ENCODE measurements at regions not wholly inside any gene's neighbourhood (a gene's known extent, or its start where the extent isn't known, plus 50 kb on each side); places are given as distances from the start of the nearest gene placed in this dataset.
A peak's percentile ranks its signal among the peaks of the same experiment; 100 is the strongest.

DNA sequence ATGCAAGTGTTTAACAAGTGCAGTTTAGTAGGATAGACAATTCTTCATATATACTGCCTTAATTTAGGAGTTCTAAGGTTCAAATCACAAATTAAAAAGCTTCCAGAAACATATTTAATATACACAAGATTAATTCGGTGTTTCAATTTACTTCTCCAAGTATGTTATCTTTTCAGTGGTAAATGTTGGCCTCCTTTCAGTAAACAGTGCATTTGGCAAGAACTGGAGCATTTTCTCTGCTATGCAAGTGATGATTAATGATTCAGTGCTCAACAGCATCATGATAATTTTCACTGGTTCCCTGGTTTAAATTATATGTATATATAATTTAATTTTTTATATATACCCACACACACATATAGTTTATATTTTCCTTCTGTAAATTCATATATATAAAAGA, 541.7 kb downstream of the EFNA5 start:
- DNase-seq: no peak

DNA sequence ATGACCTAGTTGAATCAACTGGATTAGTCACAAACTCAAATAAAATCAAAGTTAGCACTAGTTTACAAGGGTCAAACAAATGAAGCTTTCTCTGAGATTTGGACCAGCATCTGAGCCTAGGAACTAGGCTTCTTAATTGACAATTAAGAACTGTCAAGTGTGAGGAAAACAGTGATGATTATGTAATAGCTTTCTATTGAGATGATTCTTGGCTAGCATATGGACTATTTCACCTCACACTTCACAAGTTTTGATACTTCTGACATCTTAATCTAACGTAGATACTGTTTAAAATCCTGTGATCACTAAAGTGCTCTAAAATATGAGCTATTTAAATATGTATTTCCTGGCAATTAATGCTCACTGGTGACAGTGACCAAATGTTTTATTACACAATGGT, 542.9 kb downstream of the EFNA5 start:
- DNase-seq: no peak

DNA sequence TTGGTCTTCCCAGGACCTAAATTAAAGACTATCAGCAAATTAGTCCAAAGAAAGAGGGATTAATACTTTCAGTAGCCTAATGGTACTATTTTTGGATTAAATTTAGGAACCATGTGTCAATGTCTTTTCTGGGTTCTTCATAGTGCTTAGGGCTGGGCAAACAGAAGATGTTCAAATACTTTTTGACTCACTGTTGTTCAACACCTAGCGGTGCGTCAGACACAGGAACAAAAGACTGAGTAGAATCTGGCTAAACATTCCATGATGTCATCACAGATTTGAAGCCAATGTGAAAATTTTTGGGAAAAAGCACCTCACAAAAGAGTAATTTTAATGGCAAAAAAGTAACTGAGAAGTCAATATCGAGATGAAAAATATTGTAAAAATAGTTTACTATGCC, 544.4 kb downstream of the EFNA5 start:
- peak; percentile 8 for DNase-seq

DNA sequence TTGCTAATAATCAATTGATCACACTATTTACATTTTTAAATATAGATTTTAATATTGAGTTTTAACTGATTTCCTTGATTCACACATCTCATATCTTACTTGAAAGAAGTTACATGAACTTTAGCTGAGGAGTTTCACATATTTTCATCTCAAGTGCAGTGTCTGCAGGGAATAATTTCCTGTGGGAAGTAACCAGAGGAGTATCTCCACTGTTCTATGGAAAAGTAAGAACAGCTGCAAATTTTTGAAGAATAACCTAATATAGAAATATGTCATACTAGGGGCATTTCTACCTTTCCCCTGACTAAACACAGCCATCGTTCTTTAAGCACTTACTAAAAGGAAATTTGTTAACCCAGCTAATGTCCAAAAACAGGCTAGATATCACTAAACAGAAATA, 546.4 kb downstream of the EFNA5 start:
- DNase-seq: no peak

DNA sequence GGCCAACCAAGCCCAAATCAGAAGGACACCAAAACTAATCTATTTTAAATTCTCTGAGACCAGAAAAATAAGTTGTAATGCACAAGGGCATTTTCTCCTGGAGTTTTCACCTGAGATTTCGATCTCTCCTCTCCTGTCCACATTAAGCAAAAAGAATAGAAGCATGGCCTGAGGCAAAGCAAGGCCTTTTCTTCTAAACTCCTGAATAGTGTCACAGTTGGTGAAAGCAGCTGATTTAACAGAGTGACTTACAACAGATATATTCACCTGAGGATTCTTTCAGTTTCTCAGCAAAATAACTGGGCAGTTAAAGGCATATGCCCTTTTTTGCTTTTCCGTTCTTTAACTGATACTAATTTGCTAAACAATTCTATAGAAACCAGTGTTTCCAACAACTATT, 547.7 kb downstream of the EFNA5 start:
- DNase-seq: no peak

DNA sequence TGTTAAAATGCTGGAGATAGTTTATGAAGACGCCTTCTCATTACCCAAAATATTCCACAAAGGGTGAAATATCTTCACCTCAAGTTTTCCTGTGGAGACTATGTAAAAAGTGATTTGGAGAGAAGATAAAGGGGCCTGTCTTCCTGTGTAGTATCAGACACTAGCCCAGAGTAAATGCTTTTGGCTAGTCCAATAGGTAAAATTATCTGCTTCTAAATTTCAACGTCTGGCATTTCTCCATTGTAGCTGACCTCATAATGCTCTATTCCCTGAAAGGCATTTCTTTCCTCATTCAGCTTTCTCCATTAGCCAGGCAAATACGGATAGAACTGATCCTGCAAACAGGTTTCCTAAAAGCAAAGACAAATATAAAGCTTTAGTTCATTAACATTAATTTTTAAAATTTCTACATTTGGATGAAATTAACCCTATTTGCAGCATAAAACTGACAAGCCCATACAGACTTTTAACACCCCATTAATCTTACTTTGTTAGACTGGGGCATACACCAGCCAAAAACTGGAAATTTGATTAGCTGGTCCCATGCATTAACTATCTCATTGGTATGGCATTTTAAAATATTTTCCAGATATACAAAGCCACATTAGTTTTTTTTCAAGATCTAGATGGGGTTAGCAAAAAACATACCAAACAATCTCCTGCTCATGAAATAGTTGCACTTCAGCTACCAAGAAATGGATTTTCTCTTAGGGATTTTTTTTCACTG, 548.8 kb downstream of the EFNA5 start:
- DNase-seq: no peak

DNA sequence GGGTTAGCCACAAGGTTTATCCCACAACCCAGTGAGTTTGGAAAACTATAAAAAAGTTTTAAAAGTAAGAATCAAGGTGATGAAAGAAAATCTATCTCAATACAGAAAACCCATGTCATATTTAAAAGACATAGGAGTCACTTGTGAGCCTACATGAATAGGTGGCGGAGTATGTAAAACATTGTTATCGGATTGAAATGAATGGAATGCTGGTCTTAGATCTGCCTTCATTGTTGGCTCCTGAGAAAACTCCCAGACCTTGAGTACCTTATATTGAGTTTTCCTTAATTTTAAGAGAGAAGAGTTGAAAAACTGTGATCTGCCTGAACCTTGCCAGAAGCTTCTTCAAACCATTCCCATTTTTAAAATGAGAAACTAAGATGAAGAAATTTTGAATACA, 551.1 kb downstream of the EFNA5 start:
- DNase-seq: no peak

DNA sequence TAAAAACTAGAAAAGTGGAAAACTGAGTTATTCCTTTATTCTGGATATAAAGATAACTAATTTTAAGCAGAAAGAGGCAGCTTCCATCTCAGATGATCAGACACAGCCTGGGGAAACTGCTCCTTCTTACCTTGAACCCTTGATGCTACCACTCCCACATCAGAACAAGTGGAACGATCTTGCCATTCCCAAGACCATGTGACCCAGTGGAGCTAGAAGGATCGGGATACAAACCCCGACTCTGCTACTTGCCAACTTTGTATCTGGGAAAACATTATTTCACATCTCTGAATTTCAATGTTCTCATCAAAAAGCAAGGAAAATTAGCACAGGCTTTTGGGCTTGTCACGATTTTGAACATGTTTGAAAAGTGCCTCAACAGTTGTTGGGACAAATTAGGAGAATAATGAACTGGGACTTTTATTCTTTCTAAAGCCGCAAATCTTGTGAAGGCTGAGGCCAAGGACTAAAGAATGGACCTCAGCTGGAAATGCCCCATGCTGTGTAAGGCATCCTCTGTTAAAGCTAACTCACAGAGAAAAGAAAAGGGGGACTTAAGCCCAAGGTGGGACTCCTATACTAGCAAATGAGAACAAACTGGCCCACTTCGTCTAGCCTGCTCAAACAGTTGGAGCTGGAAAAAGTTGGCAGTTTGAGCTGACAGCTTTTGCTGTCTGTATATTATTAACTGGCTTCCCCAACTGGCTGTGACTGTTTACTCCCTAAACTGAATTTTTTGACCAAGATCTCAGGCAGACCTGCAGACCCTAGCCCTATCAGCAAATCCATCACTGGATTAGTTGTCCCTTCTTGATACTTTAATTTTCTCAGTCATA, 552.3 kb downstream of the EFNA5 start:
- no peak for DNase-seq

DNA sequence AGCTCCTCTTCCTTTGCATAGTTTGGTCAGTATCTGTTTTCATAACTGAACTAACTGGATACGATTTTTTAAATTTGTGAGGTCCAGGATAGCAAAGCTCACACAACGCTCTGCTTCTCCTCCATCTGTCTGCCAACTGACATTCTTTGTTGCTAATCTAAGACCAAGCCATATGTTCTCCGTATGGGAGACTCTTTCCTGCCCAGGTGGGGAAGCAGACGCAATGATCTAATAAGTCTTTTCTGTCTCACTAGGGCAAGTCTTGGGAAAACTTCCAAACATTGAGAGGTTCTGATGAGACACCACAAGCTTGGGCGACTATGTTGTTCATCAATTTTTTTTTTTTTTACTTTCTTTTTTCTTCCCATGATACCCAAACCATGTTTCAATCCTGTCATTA, 558.5 kb downstream of the EFNA5 start:
- DNase-seq: no peak

DNA sequence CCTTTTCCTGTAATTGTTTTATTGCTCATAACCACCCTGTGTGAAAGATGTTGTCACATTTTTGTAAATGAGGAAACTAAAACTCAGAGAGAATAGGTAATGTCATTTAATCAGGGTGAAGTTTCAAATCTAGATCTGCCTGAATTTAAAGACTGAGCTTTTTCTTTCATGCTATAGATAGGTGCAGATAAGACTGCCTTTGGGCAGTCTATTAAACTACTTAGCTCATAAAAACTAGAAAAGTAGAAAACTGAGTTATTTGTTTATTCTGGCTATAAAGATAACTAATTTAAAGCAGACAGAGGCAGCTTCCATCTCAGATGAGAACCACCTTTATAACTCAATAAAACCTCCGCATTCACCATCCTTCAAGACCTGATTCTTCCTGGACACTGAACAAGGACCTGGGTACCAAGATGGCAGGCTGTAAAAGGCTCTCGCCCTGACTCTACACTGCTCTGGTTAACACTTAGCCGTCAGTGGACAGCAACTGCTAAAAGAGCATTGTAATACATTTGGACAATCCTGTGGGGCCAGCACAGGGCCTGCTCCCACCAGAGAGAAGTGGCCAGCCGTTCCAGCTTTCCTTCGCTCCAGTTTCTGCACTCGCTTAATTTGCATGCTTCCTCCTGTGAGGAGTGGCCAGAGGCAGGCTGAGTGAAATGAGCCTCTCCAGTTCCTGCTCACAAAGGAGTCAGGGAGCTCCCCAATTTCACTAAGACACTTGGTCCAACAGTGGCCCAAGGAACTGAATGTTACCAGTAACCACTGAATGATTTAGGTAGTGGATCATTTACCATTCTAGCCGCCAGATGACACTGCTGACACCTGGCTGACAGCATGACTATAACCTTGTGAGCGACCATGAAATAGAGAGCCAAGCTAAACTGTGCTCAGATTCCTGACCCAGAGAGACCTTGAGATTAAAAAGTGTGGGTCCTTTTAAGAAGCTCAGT, 566.4 kb downstream of the EFNA5 start:
- DNase-seq: peak; percentile 58

DNA sequence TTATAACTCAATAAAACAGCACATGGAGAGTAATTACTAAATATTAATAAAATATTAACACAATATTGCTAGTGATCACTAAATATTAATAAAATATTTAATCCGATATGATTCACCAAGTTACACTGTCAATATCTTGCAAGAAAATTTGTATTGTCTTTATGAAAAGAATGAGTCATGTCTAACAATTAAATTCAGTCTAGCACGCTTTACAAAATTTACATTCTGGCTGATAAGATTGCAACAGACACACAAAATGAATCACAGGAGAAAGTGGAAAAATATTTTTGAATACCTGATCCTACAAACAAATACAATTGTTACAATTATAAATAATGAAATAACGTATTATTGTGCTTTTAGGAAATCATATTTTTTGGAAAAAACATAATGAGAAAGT, 567.2 kb downstream of the EFNA5 start:
- no peak for DNase-seq

DNA sequence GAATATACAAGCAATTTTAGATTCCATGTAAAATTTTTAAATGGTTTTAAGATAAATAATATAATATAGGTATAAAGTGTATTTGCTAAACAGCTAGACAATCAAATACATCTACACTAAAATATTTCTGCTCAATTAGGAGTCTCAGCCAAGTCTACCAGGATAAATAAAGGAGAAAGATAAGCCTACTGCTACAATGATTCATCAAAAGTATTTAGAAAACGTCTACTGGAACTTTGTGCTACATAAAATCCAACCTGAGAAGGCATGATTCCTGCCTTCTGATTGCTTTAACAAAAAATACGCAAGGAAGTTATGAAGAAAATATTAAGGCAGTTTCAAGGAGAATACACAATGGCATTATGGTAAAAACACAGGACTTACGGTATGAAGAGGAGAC, 570.6 kb downstream of the EFNA5 start:
- no peak for DNase-seq

DNA sequence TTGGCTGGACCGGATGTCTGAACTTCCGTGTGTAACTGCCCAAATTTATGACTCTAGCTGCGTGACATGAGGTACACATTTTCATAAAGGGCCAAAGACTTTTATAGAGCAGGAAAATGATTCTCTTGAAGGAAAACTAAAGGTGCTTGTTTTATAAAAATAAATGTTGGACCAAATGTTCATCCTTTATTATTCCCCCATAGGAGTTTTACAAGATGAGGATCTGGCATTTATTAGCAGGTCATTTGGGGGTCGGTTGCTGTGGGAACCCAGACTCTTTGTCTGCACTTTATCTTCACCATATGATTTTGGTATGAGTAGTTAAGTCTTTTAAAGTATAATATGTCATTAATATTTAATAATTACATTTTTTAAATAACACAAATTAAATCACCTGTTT, 571.2 kb downstream of the EFNA5 start:
- no peak for DNase-seq

DNA sequence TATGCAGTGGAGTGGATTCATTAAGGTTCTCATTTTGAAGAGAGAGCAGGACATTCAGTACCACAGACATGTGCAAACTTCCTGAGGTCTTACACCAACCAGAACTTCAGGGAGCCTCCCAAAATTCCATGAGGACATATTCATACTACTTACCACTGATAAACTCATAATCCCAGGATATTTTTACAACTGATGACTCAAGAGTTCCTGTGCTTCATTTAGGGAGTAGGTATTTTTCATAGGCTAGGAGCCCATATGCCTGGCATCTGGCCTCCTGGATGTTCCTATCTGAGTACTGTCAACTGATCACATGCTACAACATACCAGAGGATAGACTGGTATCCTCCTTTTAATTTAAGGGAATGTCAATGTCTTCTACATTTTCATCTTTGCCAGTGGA, 578.0 kb downstream of the EFNA5 start:
- DNase-seq: no peak

DNA sequence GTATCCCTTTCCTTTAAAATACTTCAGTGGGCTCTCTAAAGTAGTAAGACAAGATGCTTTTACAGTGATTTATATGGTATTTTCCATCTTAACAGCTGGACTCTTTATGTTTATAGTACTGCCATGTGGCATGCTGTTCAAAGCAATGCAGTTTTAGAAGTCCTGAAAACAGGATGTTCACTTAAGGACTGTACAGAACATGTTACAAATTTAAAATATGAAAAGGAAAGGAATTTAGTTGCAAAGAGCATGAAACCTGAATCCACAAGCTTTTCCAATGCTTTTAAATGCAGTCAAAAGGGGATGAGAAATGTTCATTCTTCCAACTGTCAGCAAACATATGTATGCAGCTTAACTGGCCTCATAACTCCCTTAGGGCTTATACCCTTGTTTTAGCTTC, 580.2 kb downstream of the EFNA5 start:
- no peak for DNase-seq

DNA sequence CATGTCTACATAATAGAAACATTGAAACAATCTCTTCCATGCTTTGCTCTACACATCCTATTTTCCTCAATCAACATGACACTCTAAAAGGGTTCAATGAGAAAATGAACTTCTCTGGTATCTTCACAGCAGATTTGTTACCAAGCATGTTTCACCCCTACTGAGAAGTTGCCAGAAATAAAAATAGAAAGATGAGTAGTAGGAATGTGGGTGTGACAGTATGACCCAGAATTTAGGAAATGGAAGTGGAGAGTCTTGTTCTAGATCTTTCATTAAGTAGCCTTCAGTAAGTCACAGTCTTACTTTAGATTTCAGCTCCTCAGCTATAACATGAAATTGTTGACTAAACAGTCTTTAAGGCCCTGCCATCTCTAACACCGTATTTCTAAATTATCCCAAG, 581.8 kb downstream of the EFNA5 start:
- DNase-seq: no peak

DNA sequence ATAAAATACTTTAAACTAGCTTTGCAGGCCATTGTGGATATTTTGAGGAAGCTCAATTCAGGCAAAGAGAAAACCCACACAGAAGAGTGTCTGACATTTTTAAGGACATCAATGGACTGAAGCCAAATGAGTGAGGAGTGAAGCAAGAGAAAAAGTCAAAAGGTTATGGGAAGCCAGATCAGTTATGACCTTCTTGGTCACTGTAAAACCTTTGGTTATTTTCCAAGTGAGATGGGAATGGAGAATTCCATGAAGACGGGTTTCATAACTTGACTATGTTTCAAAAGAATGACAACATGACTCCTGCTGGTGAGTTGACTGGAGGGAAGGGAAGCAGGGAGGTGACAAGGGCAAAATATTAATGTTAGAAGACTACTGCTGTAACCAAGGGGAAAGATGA, 585.2 kb downstream of the EFNA5 start:
- DNase-seq: no peak

DNA sequence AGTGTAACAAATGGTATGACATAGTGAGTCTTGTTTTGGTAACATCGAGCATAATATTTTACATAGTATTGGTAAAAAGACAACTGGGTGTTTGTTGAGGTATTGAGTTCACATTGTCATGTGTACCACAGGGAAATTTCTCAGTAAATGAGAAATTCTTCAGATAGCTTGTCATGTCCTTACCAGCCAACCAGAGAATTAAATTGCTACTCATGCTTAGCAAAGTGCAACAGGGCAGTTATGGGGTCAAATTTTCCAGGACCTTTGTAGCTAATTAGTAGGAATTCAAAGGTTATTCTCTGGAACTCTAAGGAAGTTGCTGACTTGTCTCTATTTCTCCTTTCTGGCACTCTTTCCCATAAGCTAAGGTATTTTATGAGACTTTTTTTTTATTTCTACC, 595.7 kb downstream of the EFNA5 start:
- DNase-seq: no peak

DNA sequence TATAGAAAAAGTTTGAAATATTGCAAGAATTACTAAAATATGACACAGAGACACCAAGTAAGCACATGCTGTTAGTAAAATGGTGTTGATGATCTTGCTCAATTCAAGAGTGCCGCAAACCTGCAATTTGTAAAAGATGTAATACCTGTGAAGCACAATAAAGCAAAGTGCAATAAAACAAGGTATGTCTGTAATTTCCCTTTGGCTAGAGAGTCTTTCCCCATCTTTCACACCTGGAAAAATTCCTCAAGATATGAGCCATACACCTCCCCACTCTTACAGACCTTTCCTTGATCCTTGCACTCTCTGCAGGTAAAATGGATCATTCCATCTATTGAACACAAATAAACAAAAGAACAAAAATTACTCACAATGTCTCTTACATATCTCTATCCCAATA, 597.8 kb downstream of the EFNA5 start:
- no peak for DNase-seq

DNA sequence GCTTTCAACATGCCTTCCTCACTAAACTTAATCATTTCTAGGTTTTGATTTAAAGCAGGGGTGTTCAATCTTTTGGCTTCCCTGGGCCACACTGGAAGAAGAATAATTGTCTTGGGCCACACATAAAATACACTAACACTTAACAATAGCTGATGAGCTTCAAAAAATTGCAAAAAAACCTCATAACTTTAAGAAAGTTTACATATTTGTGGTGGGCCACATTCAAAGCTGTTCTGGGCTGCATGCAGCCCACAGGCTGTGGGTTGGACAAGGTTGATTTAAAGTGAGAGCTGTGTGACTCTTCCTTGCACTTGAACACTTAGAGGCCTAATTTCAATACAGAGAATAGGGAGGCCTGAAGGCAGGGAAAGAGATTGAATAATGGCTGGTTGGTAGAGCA, 598.3 kb downstream of the EFNA5 start:
- no peak for DNase-seq

DNA sequence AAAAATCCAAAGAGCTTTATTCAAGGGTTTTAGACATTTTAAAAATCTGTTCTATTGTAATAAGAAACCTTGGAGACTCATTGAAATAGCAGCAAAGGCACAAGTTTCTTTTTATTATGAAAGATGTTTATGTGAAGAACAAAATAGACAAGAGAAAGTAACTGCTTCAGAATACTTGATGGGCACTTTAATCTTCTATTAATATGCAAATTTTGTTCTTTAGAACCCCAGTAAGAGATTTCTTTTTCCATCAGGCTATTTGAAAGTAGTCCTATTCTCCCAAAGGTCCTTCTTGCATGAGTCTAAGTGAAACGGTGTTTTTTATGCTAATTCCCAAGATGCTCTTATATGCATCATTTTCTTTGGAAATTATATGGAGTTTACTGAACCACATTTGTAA, 602.0 kb downstream of the EFNA5 start:
- DNase-seq: no peak

DNA sequence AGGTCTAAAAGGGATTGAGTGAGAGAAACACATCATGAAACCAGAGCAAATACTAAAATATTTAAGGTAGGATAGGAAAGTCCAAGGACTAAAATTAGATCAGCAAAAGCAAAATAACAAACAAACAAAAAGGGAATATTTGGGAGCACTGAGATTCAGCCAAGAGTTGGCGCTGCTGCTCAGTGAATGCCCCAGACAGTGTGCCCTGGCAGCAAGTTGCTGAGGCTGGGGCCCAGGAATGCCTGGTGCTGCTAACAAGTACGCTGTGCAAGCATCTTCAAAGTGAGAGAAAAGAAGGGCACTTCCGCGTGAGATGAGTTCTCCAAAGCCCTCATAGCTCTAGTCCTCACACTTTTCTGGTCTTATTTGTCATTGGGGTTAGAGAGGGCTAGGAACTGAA, 603.3 kb downstream of the EFNA5 start:
- no peak for DNase-seq

DNA sequence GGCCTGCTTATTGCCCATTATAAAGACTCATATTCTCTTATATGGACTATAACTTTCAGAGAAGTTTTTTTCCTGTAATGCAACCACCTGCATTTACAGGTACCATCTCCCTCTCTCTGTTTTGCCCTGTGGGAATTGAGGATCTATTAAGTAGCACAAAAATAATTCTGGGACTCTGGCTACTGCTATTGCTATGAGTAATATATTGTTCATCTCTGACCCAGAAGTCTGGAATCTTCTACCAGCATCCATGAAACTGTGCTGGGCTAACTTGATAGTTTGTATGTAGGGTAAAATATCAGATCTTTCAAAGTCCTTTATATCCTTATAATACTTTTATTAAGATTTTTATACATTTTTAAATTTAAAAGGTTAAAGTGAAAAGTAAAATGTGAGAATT, 607.2 kb downstream of the EFNA5 start:
- DNase-seq: no peak

DNA sequence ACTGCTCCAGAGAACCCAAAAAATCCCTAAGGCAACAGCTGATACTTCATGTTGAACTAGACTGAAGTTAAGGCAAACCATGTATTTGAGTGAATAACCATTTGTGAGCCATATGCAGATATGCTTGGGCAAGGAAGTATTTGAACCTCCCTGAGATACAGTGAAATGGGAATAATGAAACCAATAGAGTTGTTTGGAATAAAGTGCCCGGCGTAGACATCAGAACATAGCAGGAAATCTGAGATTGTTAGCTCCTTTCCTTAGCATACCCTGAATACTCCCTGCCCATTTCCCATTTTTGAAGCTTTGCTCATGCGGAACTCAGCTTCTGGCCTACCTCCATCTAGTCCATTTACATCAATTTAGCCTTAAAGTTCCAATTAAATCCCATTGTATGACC, 611.9 kb downstream of the EFNA5 start:
- DNase-seq: no peak

All from DMS53 (cell line).